ENCODE measurements at regions not wholly inside any gene's neighbourhood (a gene's known extent, or its start where the extent isn't known, plus 50 kb on each side); places are given as distances from the start of the nearest gene placed in this dataset.
"Not testable (repeated sequence)": the region's sequence is repeated elsewhere in the genome, so short reads cannot be mapped to it uniquely, and the experiment has no call there.

DNA sequence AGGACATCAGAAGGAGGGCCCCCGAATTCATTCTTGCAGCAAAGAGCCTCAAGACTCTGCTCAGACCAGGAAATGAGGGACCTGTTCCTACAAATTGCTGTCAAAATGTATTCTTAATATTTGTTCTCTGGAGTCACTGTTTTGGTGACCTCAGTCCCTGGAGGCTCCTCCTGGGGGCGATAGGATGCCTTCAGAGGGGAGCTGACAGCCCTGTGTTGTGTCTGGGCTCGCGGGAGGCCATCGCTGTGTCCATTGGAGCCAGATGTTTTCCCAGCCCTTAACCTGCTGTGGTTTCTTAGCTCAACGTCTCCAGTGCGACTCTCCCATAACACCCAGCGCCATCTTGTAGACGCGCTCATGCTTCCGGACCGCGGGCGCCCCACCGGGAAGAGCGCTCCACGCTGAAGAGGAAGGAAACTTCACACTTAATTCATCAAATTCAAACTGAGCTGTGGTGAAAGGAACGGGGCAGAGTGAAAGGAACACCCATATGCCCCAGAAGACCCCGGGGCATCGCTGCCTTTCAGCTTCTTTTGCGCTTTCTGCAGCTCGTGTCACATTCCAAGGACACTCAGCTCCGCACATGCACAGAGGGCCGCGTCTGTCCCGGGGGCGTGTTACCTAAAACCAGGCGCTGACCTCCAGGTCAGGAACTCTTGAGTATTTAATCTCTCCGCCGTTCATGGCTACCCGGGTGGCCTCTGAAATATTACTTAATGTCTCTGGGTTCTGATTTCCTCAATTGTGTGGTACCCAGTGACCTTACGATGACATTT is 112.3 kb upstream of the GDNF start:
- no peak overlapping the region for H3K4me3 ChIP-seq
- H3K36me3 ChIP-seq, result no peaks in the 10 kb centered on the region

GRCh38 chr5:37950436-37950835 is 110.6 kb upstream of the GDNF start:
- no peaks in the 10 kb centered on the region for H3K4me1 ChIP-seq
- no peak for DNase-seq
- no peak for TF ChIP-seq CTCF (IDR thresholded peaks at IDR 0.05; ENCODE audit: borderline replicate concordance)
- no peaks in the 10 kb centered on the region for H3K36me3 ChIP-seq
- intact Hi-C loops (cut with micrococcal nuclease), result no loop called here
- H3K27me3 ChIP-seq (ENCODE audit: low read depth), result peaks cover 8% of the 10 kb centered on the region
- H3K9me3 ChIP-seq (replicated peaks), result no peaks in the 10 kb centered on the region
- H3K4me3 ChIP-seq, result no peak overlapping the region
- no peak overlapping the region for H3K27ac ChIP-seq (replicated peaks)

More for the DNA sequence above, 112.3 kb upstream of the GDNF start:
- no peak overlapping the region for H3K27ac ChIP-seq (replicated peaks)
- no peaks in the 10 kb centered on the region for H3K4me1 ChIP-seq
- no peak for TF ChIP-seq CTCF (IDR thresholded peaks at IDR 0.05; ENCODE audit: borderline replicate concordance)
- no peak for DNase-seq
- intact Hi-C loops (cut with micrococcal nuclease), result no loop called here
- H3K9me3 ChIP-seq (replicated peaks), result peaks cover under 1% of the 10 kb centered on the region
- H3K27me3 ChIP-seq (ENCODE audit: low read depth), result peaks cover 8% of the 10 kb centered on the region

- Histone ChIP-seq H3K4me3 (no peak overlapping the region), H3K4me1 (no peaks in the 10 kb centered on the region), H3K9me3 (replicated peaks) (no peaks in the 10 kb centered on the region), H3K36me3 (no peaks in the 10 kb centered on the region), H3K27me3 (ENCODE audit: low read depth) (peaks cover under 1% of the 10 kb centered on the region), H3K27ac (replicated peaks) (no peak overlapping the region)
- no peak for DNase-seq
- intact Hi-C loops (cut with micrococcal nuclease), result no loop called here
- no peak for TF ChIP-seq CTCF (IDR thresholded peaks at IDR 0.05; ENCODE audit: borderline replicate concordance)
Measured at GRCh38 chr5:37945446-37945845, 105.6 kb upstream of the GDNF start.

- H3K27me3 ChIP-seq (ENCODE audit: low read depth); H3K4me3 ChIP-seq; intact Hi-C loops (cut with micrococcal nuclease); H3K9me3 ChIP-seq (replicated peaks); H3K4me1 ChIP-seq; H3K27ac ChIP-seq (replicated peaks); H3K36me3 ChIP-seq; DNase-seq: not testable (repeated sequence)
Measured at GRCh38 chr5:37943136-37943535, 103.3 kb upstream of the GDNF start.

GRCh38 chr5:37940931-37941623 is 101.2 kb upstream of the GDNF start:
- intact Hi-C loops (cut with micrococcal nuclease), result no loop called here
- Histone ChIP-seq H3K9me3 (replicated peaks) (peaks cover 11% of the 10 kb centered on the region), H3K4me1 (no peaks in the 10 kb centered on the region), H3K27me3 (ENCODE audit: low read depth) (no peaks in the 10 kb centered on the region), H3K36me3 (no peaks in the 10 kb centered on the region), H3K27ac (replicated peaks) (no peak overlapping the region), H3K4me3 (no peak overlapping the region)
- no peak for DNase-seq
- no peak for TF ChIP-seq CTCF (IDR thresholded peaks at IDR 0.05; ENCODE audit: borderline replicate concordance)

GRCh38 chr5:37938861-37939260 is 99.0 kb upstream of the GDNF start:
- DNase-seq, result no peak
- Histone ChIP-seq H3K4me1 (no peaks in the 10 kb centered on the region), H3K27ac (replicated peaks) (no peak overlapping the region), H3K4me3 (no peak overlapping the region), H3K9me3 (replicated peaks) (peaks cover 11% of the 10 kb centered on the region), H3K36me3 (no peaks in the 10 kb centered on the region), H3K27me3 (ENCODE audit: low read depth) (no peaks in the 10 kb centered on the region)
- intact Hi-C loops (cut with micrococcal nuclease), result no loop called here
- TF ChIP-seq CTCF (IDR thresholded peaks at IDR 0.05; ENCODE audit: borderline replicate concordance), result no peak

Measured in left ventricle myocardium inferior (tissue), 1 donor.